GM23338 (cell line): ENCODE measurements at regions not wholly inside any gene's neighbourhood (a gene's known extent, or its start where the extent isn't known, plus 50 kb on each side); places are given as distances from the start of the nearest gene placed in this dataset.

Experiments used
- CREB1 ChIP-seq: fragments of 250-450 bp; sonication (Bioruptor Pico); IDR thresholded peaks from 2 replicates; pipeline ENCODE4 v1.5.0; 2020; ENCODE audit warnings: low read depth, mild to moderate bottlenecking, moderate library complexity
- EZH2 ChIP-seq: fragments of 200-600 bp; sonication (generic); IDR thresholded peaks from one replicate; pipeline ENCODE4 v1.8.0; 2017; ENCODE audit warnings: antibody characterized with exemption, mild to moderate bottlenecking, low read depth; ENCODE audit not compliant: unreplicated experiment
- EZH2phosphoT487 ChIP-seq: fragments of 200-600 bp; sonication (generic); IDR thresholded peaks from one replicate; pipeline ENCODE4 v1.8.1; 2018; ENCODE audit warnings: antibody characterized with exemption; ENCODE audit not compliant: unreplicated experiment
- JUNB ChIP-seq: IDR thresholded peaks from one replicate; pipeline ENCODE4 v1.6.1; 2016; ENCODE audit warnings: antibody characterized with exemption; ENCODE audit not compliant: unreplicated experiment
- NANOG ChIP-seq: IDR thresholded peaks from 2 replicates; pipeline ENCODE4 v1.6.1; 2016; ENCODE audit warnings: antibody characterized with exemption, borderline replicate concordance
- POLR2AphosphoS5 ChIP-seq: IDR thresholded peaks from 2 replicates; pipeline ENCODE4 v1.6.1; 2016; ENCODE audit warnings: antibody characterized with exemption, low read depth
- ZNF331 ChIP-seq: fragments of 250-450 bp; sonication (Bioruptor Pico); IDR thresholded peaks from 2 replicates; pipeline ENCODE4 v1.5.0; 2020; ENCODE audit warnings: low read depth, mild to moderate bottlenecking, moderate library complexity
- TF ChIP-seq, protein P1 (sequence below), 2 experiments: fragments of 200-600 bp in 1 of 2; sonication (generic) in 1 of 2; conservative IDR thresholded peaks; 2 replicates each; pipeline versions ENCODE4 v1.5.1 to v1.6.1; 2016 to 2017; ENCODE audit warnings: antibody characterized with exemption in 2 of 2, low read depth in 2 of 2, mild to moderate bottlenecking in 2 of 2, moderate library complexity in 1 of 2
- TF ChIP-seq, protein P2 (sequence below): IDR thresholded peaks from one replicate; pipeline ENCODE4 v1.6.1; 2018; ENCODE audit warnings: antibody characterized with exemption; ENCODE audit not compliant: unreplicated experiment
- TF ChIP-seq, protein P3 (sequence below): IDR thresholded peaks from 2 replicates; pipeline ENCODE4 v1.6.1; 2016; ENCODE audit warnings: antibody characterized with exemption

DNA sequence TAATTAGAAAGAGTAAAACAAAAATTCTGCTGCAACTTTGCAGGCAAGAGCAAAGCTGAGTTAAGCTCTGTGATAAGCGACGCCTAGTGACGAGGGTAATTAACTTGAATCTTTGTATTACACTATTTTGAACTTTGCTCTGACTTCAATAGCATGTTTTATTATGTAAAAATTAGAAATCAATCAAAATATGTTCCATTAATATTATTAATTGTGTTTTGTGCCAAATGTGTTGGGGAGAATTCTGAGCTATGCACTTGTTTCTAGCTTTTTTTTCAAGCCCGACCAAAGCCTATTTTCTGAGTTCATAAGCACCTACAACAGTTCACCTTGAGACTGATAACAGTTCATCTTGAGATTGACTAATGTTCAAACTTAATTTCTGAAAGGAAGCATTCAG is 90.1 kb upstream of the PDE3A start:
- TF ChIP-seq, protein P1, sequence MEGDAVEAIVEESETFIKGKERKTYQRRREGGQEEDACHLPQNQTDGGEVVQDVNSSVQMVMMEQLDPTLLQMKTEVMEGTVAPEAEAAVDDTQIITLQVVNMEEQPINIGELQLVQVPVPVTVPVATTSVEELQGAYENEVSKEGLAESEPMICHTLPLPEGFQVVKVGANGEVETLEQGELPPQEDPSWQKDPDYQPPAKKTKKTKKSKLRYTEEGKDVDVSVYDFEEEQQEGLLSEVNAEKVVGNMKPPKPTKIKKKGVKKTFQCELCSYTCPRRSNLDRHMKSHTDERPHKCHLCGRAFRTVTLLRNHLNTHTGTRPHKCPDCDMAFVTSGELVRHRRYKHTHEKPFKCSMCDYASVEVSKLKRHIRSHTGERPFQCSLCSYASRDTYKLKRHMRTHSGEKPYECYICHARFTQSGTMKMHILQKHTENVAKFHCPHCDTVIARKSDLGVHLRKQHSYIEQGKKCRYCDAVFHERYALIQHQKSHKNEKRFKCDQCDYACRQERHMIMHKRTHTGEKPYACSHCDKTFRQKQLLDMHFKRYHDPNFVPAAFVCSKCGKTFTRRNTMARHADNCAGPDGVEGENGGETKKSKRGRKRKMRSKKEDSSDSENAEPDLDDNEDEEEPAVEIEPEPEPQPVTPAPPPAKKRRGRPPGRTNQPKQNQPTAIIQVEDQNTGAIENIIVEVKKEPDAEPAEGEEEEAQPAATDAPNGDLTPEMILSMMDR (conservative IDR thresholded peaks at IDR 0.05; ENCODE audit: low read depth in 2 of 2) = no peak
- TF ChIP-seq JUNB (no peak), EZH2phosphoT487 (no peak), POLR2AphosphoS5 (no peak), EZH2 (no peak), ZNF331 (CRISPR knock-in tag) (no peak), NANOG (no peak), CREB1 (no peak)
- TF ChIP-seq, protein P2, sequence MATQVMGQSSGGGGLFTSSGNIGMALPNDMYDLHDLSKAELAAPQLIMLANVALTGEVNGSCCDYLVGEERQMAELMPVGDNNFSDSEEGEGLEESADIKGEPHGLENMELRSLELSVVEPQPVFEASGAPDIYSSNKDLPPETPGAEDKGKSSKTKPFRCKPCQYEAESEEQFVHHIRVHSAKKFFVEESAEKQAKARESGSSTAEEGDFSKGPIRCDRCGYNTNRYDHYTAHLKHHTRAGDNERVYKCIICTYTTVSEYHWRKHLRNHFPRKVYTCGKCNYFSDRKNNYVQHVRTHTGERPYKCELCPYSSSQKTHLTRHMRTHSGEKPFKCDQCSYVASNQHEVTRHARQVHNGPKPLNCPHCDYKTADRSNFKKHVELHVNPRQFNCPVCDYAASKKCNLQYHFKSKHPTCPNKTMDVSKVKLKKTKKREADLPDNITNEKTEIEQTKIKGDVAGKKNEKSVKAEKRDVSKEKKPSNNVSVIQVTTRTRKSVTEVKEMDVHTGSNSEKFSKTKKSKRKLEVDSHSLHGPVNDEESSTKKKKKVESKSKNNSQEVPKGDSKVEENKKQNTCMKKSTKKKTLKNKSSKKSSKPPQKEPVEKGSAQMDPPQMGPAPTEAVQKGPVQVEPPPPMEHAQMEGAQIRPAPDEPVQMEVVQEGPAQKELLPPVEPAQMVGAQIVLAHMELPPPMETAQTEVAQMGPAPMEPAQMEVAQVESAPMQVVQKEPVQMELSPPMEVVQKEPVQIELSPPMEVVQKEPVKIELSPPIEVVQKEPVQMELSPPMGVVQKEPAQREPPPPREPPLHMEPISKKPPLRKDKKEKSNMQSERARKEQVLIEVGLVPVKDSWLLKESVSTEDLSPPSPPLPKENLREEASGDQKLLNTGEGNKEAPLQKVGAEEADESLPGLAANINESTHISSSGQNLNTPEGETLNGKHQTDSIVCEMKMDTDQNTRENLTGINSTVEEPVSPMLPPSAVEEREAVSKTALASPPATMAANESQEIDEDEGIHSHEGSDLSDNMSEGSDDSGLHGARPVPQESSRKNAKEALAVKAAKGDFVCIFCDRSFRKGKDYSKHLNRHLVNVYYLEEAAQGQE = no peak
- TF ChIP-seq, protein P3, sequence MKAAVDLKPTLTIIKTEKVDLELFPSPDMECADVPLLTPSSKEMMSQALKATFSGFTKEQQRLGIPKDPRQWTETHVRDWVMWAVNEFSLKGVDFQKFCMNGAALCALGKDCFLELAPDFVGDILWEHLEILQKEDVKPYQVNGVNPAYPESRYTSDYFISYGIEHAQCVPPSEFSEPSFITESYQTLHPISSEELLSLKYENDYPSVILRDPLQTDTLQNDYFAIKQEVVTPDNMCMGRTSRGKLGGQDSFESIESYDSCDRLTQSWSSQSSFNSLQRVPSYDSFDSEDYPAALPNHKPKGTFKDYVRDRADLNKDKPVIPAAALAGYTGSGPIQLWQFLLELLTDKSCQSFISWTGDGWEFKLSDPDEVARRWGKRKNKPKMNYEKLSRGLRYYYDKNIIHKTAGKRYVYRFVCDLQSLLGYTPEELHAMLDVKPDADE = no peak
